NB4 (cell line): ENCODE measurements at regions not wholly inside any gene's neighbourhood (a gene's known extent, or its start where the extent isn't known, plus 50 kb on each side); places are given as distances from the start of the nearest gene placed in this dataset.

Experiments
- POLR2A ChIP-seq: IDR thresholded peaks from 2 replicates; pipeline ENCODE4 v1.6.1; 2011; ENCODE audit warnings: mild to moderate bottlenecking; ENCODE audit not compliant: insufficient read length; ENCODE audit errors: extremely low read depth
- TF ChIP-seq, protein P1 (sequence below): IDR thresholded peaks from one replicate; pipeline ENCODE4 v1.5.1; 2012; ENCODE audit warnings: low read depth, low read length

DNA sequence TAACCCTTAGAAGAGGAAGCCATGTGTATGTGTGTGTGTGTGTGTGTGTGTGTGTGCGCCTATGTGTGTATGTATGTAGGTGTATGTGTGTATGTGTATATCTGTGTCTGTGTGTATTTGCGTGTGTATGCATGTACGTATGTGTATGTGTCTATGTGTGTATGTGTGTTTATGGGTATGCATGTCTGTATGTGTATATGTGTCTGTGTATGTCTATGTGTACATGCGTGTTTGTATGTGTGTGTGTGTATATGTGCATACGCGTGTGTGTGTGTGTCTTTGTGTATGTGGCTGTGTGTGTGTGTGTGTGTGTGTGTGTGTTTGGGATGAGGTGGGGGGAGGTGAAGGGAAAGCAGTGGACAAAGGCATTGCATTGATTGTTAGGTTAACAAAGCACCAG, 380.2 kb downstream of the HRH4 start:
- TF ChIP-seq POLR2A: no peak
- TF ChIP-seq, protein P1, sequence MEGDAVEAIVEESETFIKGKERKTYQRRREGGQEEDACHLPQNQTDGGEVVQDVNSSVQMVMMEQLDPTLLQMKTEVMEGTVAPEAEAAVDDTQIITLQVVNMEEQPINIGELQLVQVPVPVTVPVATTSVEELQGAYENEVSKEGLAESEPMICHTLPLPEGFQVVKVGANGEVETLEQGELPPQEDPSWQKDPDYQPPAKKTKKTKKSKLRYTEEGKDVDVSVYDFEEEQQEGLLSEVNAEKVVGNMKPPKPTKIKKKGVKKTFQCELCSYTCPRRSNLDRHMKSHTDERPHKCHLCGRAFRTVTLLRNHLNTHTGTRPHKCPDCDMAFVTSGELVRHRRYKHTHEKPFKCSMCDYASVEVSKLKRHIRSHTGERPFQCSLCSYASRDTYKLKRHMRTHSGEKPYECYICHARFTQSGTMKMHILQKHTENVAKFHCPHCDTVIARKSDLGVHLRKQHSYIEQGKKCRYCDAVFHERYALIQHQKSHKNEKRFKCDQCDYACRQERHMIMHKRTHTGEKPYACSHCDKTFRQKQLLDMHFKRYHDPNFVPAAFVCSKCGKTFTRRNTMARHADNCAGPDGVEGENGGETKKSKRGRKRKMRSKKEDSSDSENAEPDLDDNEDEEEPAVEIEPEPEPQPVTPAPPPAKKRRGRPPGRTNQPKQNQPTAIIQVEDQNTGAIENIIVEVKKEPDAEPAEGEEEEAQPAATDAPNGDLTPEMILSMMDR: no peak
